ENCODE measurements at regions not wholly inside any gene's neighbourhood (a gene's known extent, or its start where the extent isn't known, plus 50 kb on each side); places are given as distances from the start of the nearest gene placed in this dataset.

GRCh38 chr4:8796096-8796495, 75.5 kb downstream of the HMX1 start:
- no peak for DNase-seq (ENCODE audit: low read depth)
- in situ Hi-C loops (cut with HindIII; ENCODE audit: low pct_unique_long_range_greater_than_20kb, low sequenced_read_pairs) = no loop called here

GRCh38 chr4:8795140-8795539, 76.5 kb downstream of the HMX1 start:
- in situ Hi-C loops (cut with HindIII; ENCODE audit: low pct_unique_long_range_greater_than_20kb, low sequenced_read_pairs) = no loop called here

GRCh38 chr4:8794491-8794890, 77.1 kb downstream of the HMX1 start:
- in situ Hi-C loops (cut with HindIII; ENCODE audit: low pct_unique_long_range_greater_than_20kb, low sequenced_read_pairs) = no loop called here

More at GRCh38 chr4:8795140-8795539, 76.5 kb downstream of the HMX1 start:
- no peak for DNase-seq (ENCODE audit: low read depth)

GRCh38 chr4:8793571-8794160, 78.0 kb downstream of the HMX1 start:
- no peak for DNase-seq (ENCODE audit: low read depth)
- in situ Hi-C loops (cut with HindIII; ENCODE audit: low pct_unique_long_range_greater_than_20kb, low sequenced_read_pairs) = no loop called here

More at GRCh38 chr4:8794491-8794890, 77.1 kb downstream of the HMX1 start:
- no peak for DNase-seq (ENCODE audit: low read depth)

- DNase-seq (ENCODE audit: low read depth) = no peak
- in situ Hi-C loops (cut with HindIII; ENCODE audit: low pct_unique_long_range_greater_than_20kb, low sequenced_read_pairs) = no loop called here
Measured at GRCh38 chr4:8792491-8792890, 79.1 kb downstream of the HMX1 start.

GRCh38 chr4:8791609-8792008, 80.0 kb downstream of the HMX1 start:
- in situ Hi-C loops (cut with HindIII; ENCODE audit: low pct_unique_long_range_greater_than_20kb, low sequenced_read_pairs) = no loop called here
- DNase-seq (ENCODE audit: low read depth) = no peak

- no peak for DNase-seq (ENCODE audit: low read depth)
- in situ Hi-C loops (cut with HindIII; ENCODE audit: low pct_unique_long_range_greater_than_20kb, low sequenced_read_pairs) = no loop called here
Measured at GRCh38 chr4:8790749-8791148, 80.9 kb downstream of the HMX1 start.

- in situ Hi-C loops (cut with HindIII; ENCODE audit: low pct_unique_long_range_greater_than_20kb, low sequenced_read_pairs) = no loop called here
- no peak for DNase-seq (ENCODE audit: low read depth)
Measured at GRCh38 chr4:8788174-8788573, 83.5 kb downstream of the HMX1 start.

- DNase-seq (ENCODE audit: low read depth) = no peak
- in situ Hi-C loops (cut with HindIII; ENCODE audit: low pct_unique_long_range_greater_than_20kb, low sequenced_read_pairs) = no loop called here
Measured at GRCh38 chr4:8786166-8786565, 85.5 kb downstream of the HMX1 start.

GRCh38 chr4:8785656-8786142, 85.9 kb downstream of the HMX1 start:
- in situ Hi-C loops (cut with HindIII; ENCODE audit: low pct_unique_long_range_greater_than_20kb, low sequenced_read_pairs) = no loop called here
- DNase-seq (ENCODE audit: low read depth) = no peak

GRCh38 chr4:8783736-8784135, 87.9 kb downstream of the HMX1 start:
- in situ Hi-C loops (cut with HindIII; ENCODE audit: low pct_unique_long_range_greater_than_20kb, low sequenced_read_pairs) = no loop called here
- no peak for DNase-seq (ENCODE audit: low read depth)

GRCh38 chr4:8782135-8782534, 89.5 kb downstream of the HMX1 start:
- DNase-seq (ENCODE audit: low read depth) = no peak
- in situ Hi-C loops (cut with HindIII; ENCODE audit: low pct_unique_long_range_greater_than_20kb, low sequenced_read_pairs) = no loop called here

- no peak for DNase-seq (ENCODE audit: low read depth)
- in situ Hi-C loops (cut with HindIII; ENCODE audit: low pct_unique_long_range_greater_than_20kb, low sequenced_read_pairs) = no loop called here
Measured at GRCh38 chr4:8781641-8782040, 90.0 kb downstream of the HMX1 start.

- in situ Hi-C loops (cut with HindIII; ENCODE audit: low pct_unique_long_range_greater_than_20kb, low sequenced_read_pairs) = no loop called here
Measured at GRCh38 chr4:8780596-8781368, 90.9 kb downstream of the HMX1 start.

GRCh38 chr4:8780086-8780485, 91.6 kb downstream of the HMX1 start:
- DNase-seq (ENCODE audit: low read depth) = no peak
- in situ Hi-C loops (cut with HindIII; ENCODE audit: low pct_unique_long_range_greater_than_20kb, low sequenced_read_pairs) = no loop called here

More at GRCh38 chr4:8780596-8781368, 90.9 kb downstream of the HMX1 start:
- no peak for DNase-seq (ENCODE audit: low read depth)

- DNase-seq (ENCODE audit: low read depth) = no peak
- in situ Hi-C loops (cut with HindIII; ENCODE audit: low pct_unique_long_range_greater_than_20kb, low sequenced_read_pairs) = no loop called here
Measured at GRCh38 chr4:8779490-8779932, 92.1 kb downstream of the HMX1 start.

- in situ Hi-C loops (cut with HindIII; ENCODE audit: low pct_unique_long_range_greater_than_20kb, low sequenced_read_pairs) = no loop called here
- DNase-seq (ENCODE audit: low read depth) = no peak
Measured at GRCh38 chr4:8778760-8779159, 92.9 kb downstream of the HMX1 start.

GRCh38 chr4:8778291-8778690, 93.3 kb downstream of the HMX1 start:
- in situ Hi-C loops (cut with HindIII; ENCODE audit: low pct_unique_long_range_greater_than_20kb, low sequenced_read_pairs) = no loop called here
- no peak for DNase-seq (ENCODE audit: low read depth)

- in situ Hi-C loops (cut with HindIII; ENCODE audit: low pct_unique_long_range_greater_than_20kb, low sequenced_read_pairs) = no loop called here
- DNase-seq (ENCODE audit: low read depth) = no peak
Measured at GRCh38 chr4:8777320-8778196, 94.1 kb downstream of the HMX1 start.

All from Caki2 (cell line).